ENCODE measurements at regions not wholly inside any gene's neighbourhood (a gene's known extent, or its start where the extent isn't known, plus 50 kb on each side); places are given as distances from the start of the nearest gene placed in this dataset.

DNA sequence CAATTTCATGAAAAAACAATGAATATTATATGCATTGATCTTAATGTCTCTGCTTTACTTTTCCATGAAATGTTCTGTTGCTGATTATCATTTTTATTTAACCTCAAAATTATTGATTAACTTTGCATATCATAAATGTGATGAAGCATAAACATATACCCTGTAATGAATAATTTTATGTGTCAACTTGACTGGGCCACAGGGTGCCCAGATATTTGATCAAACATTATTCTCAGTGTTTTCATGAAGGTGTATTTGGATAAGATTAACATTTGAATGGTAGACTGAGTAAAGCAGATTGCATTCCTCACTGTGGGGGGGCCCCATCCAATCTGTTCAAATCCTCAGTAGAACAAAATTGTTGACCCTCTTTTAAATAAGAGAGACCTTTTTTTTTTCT is 265.2 kb downstream of the CENPW start:
- TF ChIP-seq FOXM1 (IDR thresholded peaks at IDR 0.05; ENCODE audit: borderline replicate concordance) (no peak), FOXK2 (IDR thresholded peaks at IDR 0.05) (no peak), SP1 (IDR thresholded peaks at IDR 0.05) (no peak), LEF1 (IDR thresholded peaks at IDR 0.05; ENCODE audit: borderline replicate concordance) (no peak), ZNF384 (IDR thresholded peaks at IDR 0.05) (no peak)
- TF ChIP-seq, protein P1, sequence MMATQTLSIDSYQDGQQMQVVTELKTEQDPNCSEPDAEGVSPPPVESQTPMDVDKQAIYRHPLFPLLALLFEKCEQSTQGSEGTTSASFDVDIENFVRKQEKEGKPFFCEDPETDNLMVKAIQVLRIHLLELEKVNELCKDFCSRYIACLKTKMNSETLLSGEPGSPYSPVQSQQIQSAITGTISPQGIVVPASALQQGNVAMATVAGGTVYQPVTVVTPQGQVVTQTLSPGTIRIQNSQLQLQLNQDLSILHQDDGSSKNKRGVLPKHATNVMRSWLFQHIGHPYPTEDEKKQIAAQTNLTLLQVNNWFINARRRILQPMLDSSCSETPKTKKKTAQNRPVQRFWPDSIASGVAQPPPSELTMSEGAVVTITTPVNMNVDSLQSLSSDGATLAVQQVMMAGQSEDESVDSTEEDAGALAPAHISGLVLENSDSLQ (IDR thresholded peaks at IDR 0.05), result no peak

Data from HEK293T (cell line).